ENCODE measurements at regions not wholly inside any gene's neighbourhood (a gene's known extent, or its start where the extent isn't known, plus 50 kb on each side); places are given as distances from the start of the nearest gene placed in this dataset.

GRCh38 chr18:59041819-59042815 is 97.6 kb upstream of the SEC11C start (continued):
- TF ChIP-seq BCLAF1 (IDR thresholded peaks at IDR 0.05) (no peak), HBP1 (CRISPR knock-in tag; IDR thresholded peaks at IDR 0.05; ENCODE audit: low read depth) (no peak), NFE2L2 (IDR thresholded peaks at IDR 0.05; ENCODE audit: low read length) (no peak), CREB3 (CRISPR knock-in tag; IDR thresholded peaks at IDR 0.05) (no peak), ZNF460 (CRISPR knock-in tag; IDR thresholded peaks at IDR 0.05; ENCODE audit: borderline replicate concordance) (no peak)

- no peak overlapping the region for H3K4me2 ChIP-seq (ENCODE audit: low read depth, low read length)
- no peaks in the 10 kb centered on the region for H3K36me3 ChIP-seq (replicated peaks in 1 of 2; ENCODE audit: control insufficient read depth in 1 of 2, insufficient read depth in 2 of 2, low read length in 2 of 2)
- ChIA-PET POLR2A (interaction anchor here (0.7 kb wide), 1 partner anchor 1250 kb away, joined by 3 read pairs; no protein-coding TSS in a partner anchor), CTCF (ENCODE audit: low intra/inter-chr PET ratio, low total read pairs) (no interaction called here)
- no peak overlapping the region for H2AFZ ChIP-seq (ENCODE audit: low read length)
- no peak overlapping the region for H3K27ac ChIP-seq (ENCODE audit: extremely low read length, insufficient read depth, low read length)
- in situ Hi-C loops (cut with HindIII; ENCODE audit: extremely low pct_ligation_motif_present, low pct_unique_long_range_greater_than_20kb) (no loop called here), intact Hi-C loops (cut with micrococcal nuclease; ENCODE audit: unreplicated experiment) (no loop called here)
- H3K4me3 ChIP-seq (replicated peaks in 1 of 3; ENCODE audit: insufficient read depth in 1 of 3, low read depth in 2 of 3, low read length in 3 of 3) = no peak overlapping the region
- DNase-seq (ENCODE audit: low spot score) = no peak
- H3K79me2 ChIP-seq (ENCODE audit: insufficient read depth, low read length) = no peaks in the 10 kb centered on the region
- ATAC-seq = no peak
- WGBS (ENCODE audit: low lambda C conversion rate) = 53% methylated on average over 6 of the region's 6 CpGs
- H3K9ac ChIP-seq (ENCODE audit: insufficient read depth, low read depth, low read length) = no peak overlapping the region
- no peak for FAIRE-seq
- BruUV-seq (replicated peaks) = no TSS peak
- no peak for TF ChIP-seq GLI4 (CRISPR knock-in tag; IDR thresholded peaks at IDR 0.05; ENCODE audit: borderline replicate concordance)
- TF ChIP-seq RBM22 (optimal IDR thresholded peaks at IDR 0.05; ENCODE audit: low read length) = no peak
- no peak for TF ChIP-seq RARG (CRISPR knock-in tag; IDR thresholded peaks at IDR 0.05; ENCODE audit: low read depth)
- TF ChIP-seq MBNL3 (CRISPR knock-in tag; conservative IDR thresholded peaks at IDR 0.05) = no peak
- TF ChIP-seq NCOA1 (CRISPR knock-in tag; IDR thresholded peaks at IDR 0.05) = no peak
- TF ChIP-seq POLR2A (IDR thresholded peaks at IDR 0.05; ENCODE audit: insufficient read depth in 1 of 2, low read depth in 2 of 2, low read length in 2 of 2) = no peak
- TF ChIP-seq PCBP1 (IDR thresholded peaks at IDR 0.05; ENCODE audit: borderline replicate concordance, low read depth, low read length) = no peak
- no peak for TF ChIP-seq AGO1 (IDR thresholded peaks at IDR 0.05; ENCODE audit: low read depth, low read length, poor library complexity, severe bottlenecking)
- TF ChIP-seq CBX2 (IDR thresholded peaks at IDR 0.05; ENCODE audit: low read depth, low read length) = no peak
- TF ChIP-seq CBX2 (CRISPR knock-in tag; IDR thresholded peaks at IDR 0.05; ENCODE audit: low read depth) = no peak
- TF ChIP-seq SMARCE1 (IDR thresholded peaks at IDR 0.05; ENCODE audit: borderline replicate concordance) = no peak
- TF ChIP-seq ZNF549 (CRISPR knock-in tag; IDR thresholded peaks at IDR 0.05) = no peak
- no peak for TF ChIP-seq KLF15 (CRISPR knock-in tag; IDR thresholded peaks at IDR 0.05; ENCODE audit: borderline replicate concordance)
- no peak for TF ChIP-seq ARHGAP35 (CRISPR knock-in tag; IDR thresholded peaks at IDR 0.05; ENCODE audit: borderline replicate concordance)
- no peaks in the 10 kb centered on the region for H3K9me3 ChIP-seq (ENCODE audit: low read length)
- peaks cover 5 to 26% of the 10 kb centered on the region in 2 experiments; a peak in 4 of 5 replicates for H3K27me3 ChIP-seq (ENCODE audit: control insufficient read depth in 1 of 2, insufficient read depth in 2 of 2, low read length in 2 of 2)
- no peaks in the 10 kb centered on the region for H3K4me1 ChIP-seq (ENCODE audit: insufficient read depth, low read length)
- no peaks in the 10 kb centered on the region for H4K20me1 ChIP-seq (ENCODE audit: insufficient read depth, low read length)
Observed at GRCh38 chr18:59044855-59045254, 94.8 kb upstream of the SEC11C start.

Data from HepG2 (cell line).